ENCODE measurements at regions not wholly inside any gene's neighbourhood (a gene's known extent, or its start where the extent isn't known, plus 50 kb on each side); places are given as distances from the start of the nearest gene placed in this dataset.

- TF ChIP-seq CTCF (IDR thresholded peaks at IDR 0.05; ENCODE audit: borderline replicate concordance, extremely low read depth, low read length, poor library complexity, severe bottlenecking) (no peak), EZH2 (IDR thresholded peaks at IDR 0.05; ENCODE audit: borderline replicate concordance, low read depth, low read length, severe bottlenecking) (no peak)
- Histone ChIP-seq H3K9me3 (ENCODE audit: insufficient read depth, low read length, severe bottlenecking) (no peaks in the 10 kb centered on the region), H3K79me2 (ENCODE audit: insufficient read depth, low read length) (no peaks in the 10 kb centered on the region), H2AFZ (ENCODE audit: low read depth, low read length) (no peak overlapping the region), H3K27ac (ENCODE audit: low read length) (no peak overlapping the region), H4K20me1 (ENCODE audit: insufficient read depth, low read length) (no peaks in the 10 kb centered on the region), H3K9ac (ENCODE audit: low read depth, low read length) (no peak overlapping the region), H3K4me1 (ENCODE audit: insufficient read depth, low read length) (no peaks in the 10 kb centered on the region), H3K4me2 (ENCODE audit: insufficient read depth, low read length) (no peak overlapping the region), H3K36me3 (ENCODE audit: insufficient read depth, low read length) (no peaks in the 10 kb centered on the region), H3K4me3 (ENCODE audit: low read depth in 1 of 2, low read length in 2 of 2) (no peak overlapping the region), H3K27me3 (ENCODE audit: insufficient read depth, low read length, poor library complexity) (no peaks in the 10 kb centered on the region)
- DNase-seq (no peak), ATAC-seq (ENCODE audit: insufficient read depth, low read depth) (no peak)
Observed at GRCh38 chr15:61798631-61799030, 261.6 kb downstream of the VPS13C start.

GRCh38 chr15:61796056-61796455, 264.2 kb downstream of the VPS13C start:
- Histone ChIP-seq H3K79me2 (ENCODE audit: insufficient read depth, low read length) (no peaks in the 10 kb centered on the region), H3K4me1 (ENCODE audit: insufficient read depth, low read length) (no peaks in the 10 kb centered on the region), H3K4me2 (ENCODE audit: insufficient read depth, low read length) (no peak overlapping the region), H3K9ac (ENCODE audit: low read depth, low read length) (no peak overlapping the region), H2AFZ (ENCODE audit: low read depth, low read length) (no peak overlapping the region), H3K9me3 (ENCODE audit: insufficient read depth, low read length, severe bottlenecking) (no peaks in the 10 kb centered on the region), H4K20me1 (ENCODE audit: insufficient read depth, low read length) (no peaks in the 10 kb centered on the region), H3K27me3 (ENCODE audit: insufficient read depth, low read length, poor library complexity) (no peaks in the 10 kb centered on the region), H3K27ac (ENCODE audit: low read length) (no peak overlapping the region), H3K4me3 (ENCODE audit: low read depth in 1 of 2, low read length in 2 of 2) (no peak overlapping the region), H3K36me3 (ENCODE audit: insufficient read depth, low read length) (no peaks in the 10 kb centered on the region)
- ATAC-seq (ENCODE audit: insufficient read depth, low read depth) (no peak), DNase-seq (no peak)
- no peak for TF ChIP-seq CTCF (IDR thresholded peaks at IDR 0.05; ENCODE audit: borderline replicate concordance, extremely low read depth, low read length, poor library complexity, severe bottlenecking)
- no peak for TF ChIP-seq EZH2 (IDR thresholded peaks at IDR 0.05; ENCODE audit: borderline replicate concordance, low read depth, low read length, severe bottlenecking)

- TF ChIP-seq CTCF (IDR thresholded peaks at IDR 0.05; ENCODE audit: borderline replicate concordance, extremely low read depth, low read length, poor library complexity, severe bottlenecking) (no peak), EZH2 (IDR thresholded peaks at IDR 0.05; ENCODE audit: borderline replicate concordance, low read depth, low read length, severe bottlenecking) (no peak)
- Histone ChIP-seq H4K20me1 (ENCODE audit: insufficient read depth, low read length) (no peaks in the 10 kb centered on the region), H3K4me1 (ENCODE audit: insufficient read depth, low read length) (no peaks in the 10 kb centered on the region), H2AFZ (ENCODE audit: low read depth, low read length) (no peak overlapping the region), H3K4me2 (ENCODE audit: insufficient read depth, low read length) (no peak overlapping the region), H3K27me3 (ENCODE audit: insufficient read depth, low read length, poor library complexity) (no peaks in the 10 kb centered on the region), H3K36me3 (ENCODE audit: insufficient read depth, low read length) (no peaks in the 10 kb centered on the region), H3K9me3 (ENCODE audit: insufficient read depth, low read length, severe bottlenecking) (no peaks in the 10 kb centered on the region), H3K9ac (ENCODE audit: low read depth, low read length) (no peak overlapping the region), H3K27ac (ENCODE audit: low read length) (no peak overlapping the region), H3K79me2 (ENCODE audit: insufficient read depth, low read length) (no peaks in the 10 kb centered on the region), H3K4me3 (ENCODE audit: low read depth in 1 of 2, low read length in 2 of 2) (no peak overlapping the region)
- ATAC-seq (ENCODE audit: insufficient read depth, low read depth) = no peak
- no peak for DNase-seq
Observed at GRCh38 chr15:61794881-61795280, 265.4 kb downstream of the VPS13C start.

- Histone ChIP-seq H3K9me3 (ENCODE audit: insufficient read depth, low read length, severe bottlenecking) (no peaks in the 10 kb centered on the region), H3K27me3 (ENCODE audit: insufficient read depth, low read length, poor library complexity) (no peaks in the 10 kb centered on the region), H3K4me1 (ENCODE audit: insufficient read depth, low read length) (no peaks in the 10 kb centered on the region), H3K9ac (ENCODE audit: low read depth, low read length) (no peak overlapping the region), H3K79me2 (ENCODE audit: insufficient read depth, low read length) (no peaks in the 10 kb centered on the region), H3K36me3 (ENCODE audit: insufficient read depth, low read length) (no peaks in the 10 kb centered on the region), H3K4me3 (ENCODE audit: low read depth in 1 of 2, low read length in 2 of 2) (no peak overlapping the region), H3K27ac (ENCODE audit: low read length) (no peak overlapping the region), H3K4me2 (ENCODE audit: insufficient read depth, low read length) (no peak overlapping the region), H4K20me1 (ENCODE audit: insufficient read depth, low read length) (no peaks in the 10 kb centered on the region), H2AFZ (ENCODE audit: low read depth, low read length) (no peak overlapping the region)
- ATAC-seq (ENCODE audit: insufficient read depth, low read depth) (no peak), DNase-seq (no peak)
- TF ChIP-seq CTCF (IDR thresholded peaks at IDR 0.05; ENCODE audit: borderline replicate concordance, extremely low read depth, low read length, poor library complexity, severe bottlenecking) = no peak
- TF ChIP-seq EZH2 (IDR thresholded peaks at IDR 0.05; ENCODE audit: borderline replicate concordance, low read depth, low read length, severe bottlenecking) = no peak
Observed at GRCh38 chr15:61794276-61794675, 266.0 kb downstream of the VPS13C start.
